HG03139 (cell line): ENCODE measurements at regions not wholly inside any gene's neighbourhood (a gene's known extent, or its start where the extent isn't known, plus 50 kb on each side); places are given as distances from the start of the nearest gene placed in this dataset.

Experiments used
- ATAC-seq: cut with Tn5 transposase; IDR thresholded peaks from one replicate; pipeline ENCODE4 v1.9.1; 2021; ENCODE audit not compliant: unreplicated experiment

DNA sequence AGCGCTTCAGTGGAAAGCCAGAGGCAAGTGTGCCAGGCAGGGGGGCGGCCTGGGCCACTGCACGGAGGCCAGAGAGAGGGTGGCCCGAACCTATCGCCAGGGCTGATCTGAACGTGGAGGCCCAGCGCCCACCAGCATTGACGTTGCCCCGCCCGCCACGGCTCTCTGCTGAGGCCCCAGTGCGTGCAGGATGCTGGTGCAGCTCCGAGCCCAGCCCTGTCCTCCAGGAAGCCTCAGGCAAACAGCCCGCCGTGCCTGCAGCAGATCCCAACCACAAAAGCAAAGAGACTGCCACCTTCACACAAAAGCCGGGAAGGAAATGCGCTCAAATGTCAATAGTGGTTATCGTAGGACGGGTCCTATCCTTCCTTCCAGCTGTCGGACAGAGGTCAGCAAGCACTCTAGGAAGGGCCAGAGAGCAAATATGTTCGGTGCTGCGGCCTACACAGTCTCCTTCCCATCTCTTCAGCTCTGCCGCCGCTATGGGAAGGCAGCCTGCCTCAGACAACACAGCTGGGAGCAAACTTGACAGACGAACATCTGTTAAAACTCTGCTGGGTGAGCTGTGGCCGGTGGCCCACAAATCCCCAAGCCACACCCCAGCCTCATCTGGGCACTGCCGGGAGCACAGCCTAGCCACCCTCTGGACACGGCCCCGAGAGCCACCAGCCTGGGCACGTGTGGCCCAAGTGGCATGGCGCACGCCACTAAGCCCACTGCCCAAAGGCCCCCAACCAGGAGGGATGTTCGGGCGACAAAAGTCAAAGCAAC is 146.2 kb downstream of the CRYBB2 start:
- ATAC-seq = no peak

DNA sequence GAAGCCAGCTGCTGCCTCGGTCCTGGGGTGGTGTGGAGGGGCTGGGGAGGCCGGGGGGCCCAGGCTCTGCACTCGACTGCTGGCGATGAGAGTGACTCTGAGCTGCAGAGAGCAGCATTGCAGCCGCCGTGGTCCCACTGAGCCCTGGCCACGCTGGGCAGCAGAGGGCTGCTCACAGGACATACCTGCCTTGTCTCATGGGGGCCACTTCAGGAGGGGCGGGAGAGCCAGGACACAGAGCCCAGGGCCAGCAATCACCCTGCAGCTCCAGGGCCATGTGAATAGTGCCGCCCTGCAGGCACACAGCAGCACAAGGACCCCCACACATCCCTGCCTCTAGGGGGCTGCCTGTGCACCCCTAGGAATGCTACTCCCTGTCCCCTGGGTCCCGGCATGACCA is 147.0 kb downstream of the CRYBB2 start:
- ATAC-seq = no peak

DNA sequence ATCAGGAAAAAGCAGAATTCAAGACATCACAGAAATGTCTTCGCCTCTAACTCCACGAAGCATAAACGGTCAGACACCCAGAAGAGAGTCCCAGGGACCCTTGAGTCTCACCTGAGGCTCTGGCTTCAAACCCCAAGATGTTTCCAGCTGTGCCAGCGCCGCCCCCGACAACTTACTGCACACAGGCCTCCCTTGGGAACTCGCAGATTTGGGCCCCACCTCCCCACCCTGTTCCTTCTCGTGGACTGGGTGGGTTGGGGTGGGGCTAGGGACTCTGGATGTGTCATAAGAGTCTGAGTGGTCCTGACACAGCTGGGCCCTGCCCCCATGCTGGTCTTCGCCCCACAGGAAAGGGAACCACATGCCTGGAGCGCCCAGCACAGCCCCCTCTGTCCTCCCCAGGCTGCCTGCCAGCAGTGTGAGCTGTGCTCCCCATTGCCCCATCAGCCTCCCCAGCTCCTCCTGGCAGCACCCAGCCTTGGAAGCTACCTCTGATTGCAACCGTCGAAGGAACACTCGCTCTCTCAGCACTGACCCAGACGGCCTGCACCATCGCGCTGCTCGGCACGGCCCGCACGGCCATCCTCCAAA is 147.5 kb downstream of the CRYBB2 start:
- ATAC-seq = no peak

DNA sequence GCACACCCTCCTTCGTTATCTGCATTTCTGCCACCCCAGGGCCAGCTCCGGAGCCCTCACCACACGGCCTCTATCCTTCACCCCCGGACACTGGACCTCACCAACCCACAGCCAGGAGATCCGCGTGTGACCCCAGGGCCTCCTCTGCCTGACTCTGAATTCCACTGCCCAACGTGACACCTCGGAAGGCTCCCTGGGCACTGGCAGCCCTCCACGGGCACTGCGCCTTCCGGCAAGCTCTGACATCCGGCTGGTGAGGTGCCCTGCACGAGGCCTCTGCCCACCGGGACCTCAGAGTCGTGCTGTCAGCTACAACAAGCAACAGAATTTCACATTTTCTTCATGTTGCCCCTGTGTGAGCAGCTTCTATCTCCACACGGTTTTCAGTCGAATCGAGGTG is 148.3 kb downstream of the CRYBB2 start:
- no peak for ATAC-seq

DNA sequence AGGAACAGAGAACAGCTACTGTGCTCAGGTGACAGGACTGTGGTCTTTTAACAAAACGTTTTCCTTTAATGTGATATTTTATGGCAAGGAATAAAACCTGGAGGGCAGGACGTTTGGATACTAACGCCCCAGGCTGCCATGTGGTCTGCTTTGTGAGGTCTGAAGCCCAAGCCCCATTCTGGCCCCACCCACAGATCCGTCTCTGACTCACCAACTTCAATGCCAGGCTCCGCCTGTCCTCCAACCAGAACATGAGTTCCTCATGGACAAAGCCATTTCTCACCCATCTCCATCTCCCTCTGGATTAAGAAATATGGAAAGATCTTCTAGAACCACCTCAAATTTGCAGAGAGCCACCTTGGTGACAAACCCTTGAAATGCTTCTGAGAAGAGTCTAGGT is 148.8 kb downstream of the CRYBB2 start:
- ATAC-seq = no peak

- ATAC-seq = no peak
These were observed 149.6 kb downstream of the CRYBB2 start for GRCh38 chr22:25369041-25369440.

GRCh38 chr22:25370322-25370721 is 150.9 kb downstream of the CRYBB2 start:
- no peak for ATAC-seq

GRCh38 chr22:25372000-25372595 is 152.7 kb downstream of the CRYBB2 start:
- ATAC-seq = no peak

GRCh38 chr22:25373961-25374360 is 154.5 kb downstream of the CRYBB2 start:
- ATAC-seq = no peak

- ATAC-seq = no peak
These were observed 155.4 kb downstream of the CRYBB2 start for GRCh38 chr22:25374869-25375268.

DNA sequence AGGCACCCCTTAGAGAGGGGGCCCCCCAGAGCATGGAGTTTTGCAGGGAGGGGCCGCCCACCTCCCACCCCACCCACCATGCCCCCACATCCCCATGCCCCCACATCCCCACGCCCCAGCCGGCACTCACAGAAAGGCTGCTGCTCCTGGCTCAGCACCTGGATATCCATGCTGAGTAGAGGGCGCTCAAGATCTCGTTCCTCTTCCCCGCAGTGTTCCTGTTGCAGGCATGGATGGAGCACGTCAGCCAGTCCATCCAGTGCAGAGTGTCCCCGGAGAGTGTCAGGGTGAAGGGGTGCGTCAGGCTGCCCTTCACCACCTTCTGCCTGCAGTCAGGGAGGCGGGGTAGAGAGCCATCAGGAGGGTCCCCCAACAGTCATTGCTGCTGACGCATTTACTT is 156.2 kb downstream of the CRYBB2 start:
- no peak for ATAC-seq

- no peak for ATAC-seq
These were observed 158.3 kb downstream of the CRYBB2 start for GRCh38 chr22:25377699-25378098.

GRCh38 chr22:25380122-25380747 is 160.8 kb downstream of the CRYBB2 start:
- no peak for ATAC-seq

DNA sequence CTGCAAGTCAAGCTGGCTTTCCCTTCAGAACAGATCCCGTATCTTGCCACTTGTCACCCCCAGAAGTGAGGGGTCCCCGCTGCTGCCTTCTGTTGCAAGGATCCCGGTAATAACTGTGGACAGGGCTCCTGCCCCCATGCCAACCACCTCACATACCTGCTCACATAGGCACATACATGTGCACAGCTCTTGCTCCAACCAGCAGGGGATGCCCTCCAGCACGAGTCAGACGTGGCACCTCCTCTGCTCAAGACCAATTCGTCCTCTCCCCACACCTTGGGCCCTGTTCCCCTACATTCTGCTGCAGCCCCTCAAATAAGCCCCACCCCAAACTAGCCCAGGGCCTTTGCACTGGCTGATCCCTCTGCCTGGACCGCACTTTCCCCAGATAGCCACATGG is 163.3 kb downstream of the CRYBB2 start:
- ATAC-seq = no peak

- ATAC-seq = no peak
These were observed 163.9 kb downstream of the CRYBB2 start for GRCh38 chr22:25383278-25383820.

- no peak for ATAC-seq
These were observed 164.5 kb downstream of the CRYBB2 start for GRCh38 chr22:25383892-25384291.

DNA sequence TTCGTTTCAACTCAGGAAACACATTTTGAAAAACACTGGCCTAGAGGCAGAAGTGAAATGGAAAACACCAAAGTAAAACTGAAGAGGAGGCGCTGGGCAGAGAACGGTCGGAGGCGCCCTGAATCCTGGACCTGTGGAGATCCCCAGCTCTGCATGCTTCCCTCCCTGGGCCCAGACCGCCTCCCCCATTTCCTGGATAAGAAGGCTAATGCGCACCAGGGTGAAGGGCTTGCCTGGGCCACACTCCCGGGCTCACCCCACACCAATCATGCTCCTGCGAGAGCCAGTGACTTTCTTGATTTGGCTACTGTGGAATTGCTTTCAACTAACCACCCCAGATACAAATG is 167.1 kb downstream of the CRYBB2 start:
- ATAC-seq = no peak

GRCh38 chr22:25388415-25388814 is 169.0 kb downstream of the CRYBB2 start:
- no peak for ATAC-seq

DNA sequence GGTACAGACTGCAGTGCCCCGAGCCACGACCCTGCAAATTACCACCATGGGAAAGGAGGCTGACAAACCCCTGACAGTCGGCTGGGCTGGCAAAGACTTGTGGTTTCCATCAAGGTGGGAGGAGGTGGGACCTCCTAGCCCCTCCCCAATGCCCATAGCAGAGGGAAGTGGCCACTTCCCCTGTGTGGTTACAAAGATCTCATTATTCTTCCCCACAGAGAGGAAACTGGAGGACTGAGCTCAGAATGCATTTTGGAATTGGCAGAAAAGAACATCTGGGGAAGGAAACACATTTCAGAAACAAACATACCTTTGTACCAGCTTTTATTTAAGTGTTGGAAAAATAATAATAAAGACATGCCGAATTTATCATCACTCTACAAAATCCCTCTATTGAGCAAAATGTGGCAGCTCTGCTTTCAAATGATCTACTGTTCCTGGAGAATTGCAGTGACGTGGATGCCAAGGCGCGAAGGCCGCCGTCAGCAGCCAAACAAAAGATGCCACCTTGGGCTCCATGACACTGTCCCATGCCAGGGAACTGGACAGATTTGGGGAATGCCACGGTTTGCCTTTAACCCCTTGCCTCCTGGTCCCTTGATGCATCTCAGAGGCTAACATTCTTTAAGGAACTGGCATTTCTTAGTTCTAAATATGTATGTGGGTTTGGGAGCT is 169.6 kb downstream of the CRYBB2 start:
- no peak for ATAC-seq

DNA sequence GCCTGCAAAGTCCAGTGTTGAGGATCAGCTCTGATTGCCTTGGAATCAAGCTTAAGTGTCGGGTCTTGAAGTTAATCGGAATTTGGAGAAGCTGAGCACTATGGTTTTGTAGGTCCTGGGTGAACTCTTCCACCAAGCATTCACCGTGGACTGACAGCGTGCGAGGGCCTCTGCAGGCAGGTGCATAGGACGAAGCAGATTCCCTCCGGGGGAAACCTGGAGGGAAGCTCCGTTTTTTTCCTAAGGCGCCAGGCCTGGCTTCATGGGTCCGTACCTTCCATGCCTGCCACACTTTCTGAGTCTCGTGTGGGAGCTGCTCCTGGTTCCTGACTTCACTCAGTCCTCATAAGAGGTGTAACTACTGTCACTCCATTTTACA is 170.1 kb downstream of the CRYBB2 start:
- no peak for ATAC-seq
